GM20000 (cell line): ENCODE measurements at regions not wholly inside any gene's neighbourhood (a gene's known extent, or its start where the extent isn't known, plus 50 kb on each side); places are given as distances from the start of the nearest gene placed in this dataset.

Experiments
- DNase-seq: peaks from one replicate; pipeline ENCODE4 v3.0.0; 2012; ENCODE audit warnings: low spot score
- CTCF ChIP-seq: IDR thresholded peaks from 2 replicates; pipeline ENCODE4 v1.5.1; 2012; ENCODE audit warnings: mild to moderate bottlenecking, control low read depth; ENCODE audit errors: extremely low read depth, missing control alignments

- no peak for DNase-seq
- TF ChIP-seq CTCF, result no peak
Measured at GRCh38 chr11:112554586-112554985, 293.9 kb upstream of the PLET1 start.

- peak; percentile 38 for DNase-seq
Measured at GRCh38 chr11:112555491-112556364, 295.1 kb upstream of the PLET1 start.

GRCh38 chr11:112558691-112559090, 298.0 kb upstream of the PLET1 start:
- DNase-seq, result no peak
- no peak for TF ChIP-seq CTCF

More at GRCh38 chr11:112555491-112556364, 295.1 kb upstream of the PLET1 start:
- peak; percentile 65 for TF ChIP-seq CTCF

- DNase-seq, result no peak
- TF ChIP-seq CTCF, result no peak
Measured at GRCh38 chr11:112563808-112564207, 303.1 kb upstream of the PLET1 start.

DNA sequence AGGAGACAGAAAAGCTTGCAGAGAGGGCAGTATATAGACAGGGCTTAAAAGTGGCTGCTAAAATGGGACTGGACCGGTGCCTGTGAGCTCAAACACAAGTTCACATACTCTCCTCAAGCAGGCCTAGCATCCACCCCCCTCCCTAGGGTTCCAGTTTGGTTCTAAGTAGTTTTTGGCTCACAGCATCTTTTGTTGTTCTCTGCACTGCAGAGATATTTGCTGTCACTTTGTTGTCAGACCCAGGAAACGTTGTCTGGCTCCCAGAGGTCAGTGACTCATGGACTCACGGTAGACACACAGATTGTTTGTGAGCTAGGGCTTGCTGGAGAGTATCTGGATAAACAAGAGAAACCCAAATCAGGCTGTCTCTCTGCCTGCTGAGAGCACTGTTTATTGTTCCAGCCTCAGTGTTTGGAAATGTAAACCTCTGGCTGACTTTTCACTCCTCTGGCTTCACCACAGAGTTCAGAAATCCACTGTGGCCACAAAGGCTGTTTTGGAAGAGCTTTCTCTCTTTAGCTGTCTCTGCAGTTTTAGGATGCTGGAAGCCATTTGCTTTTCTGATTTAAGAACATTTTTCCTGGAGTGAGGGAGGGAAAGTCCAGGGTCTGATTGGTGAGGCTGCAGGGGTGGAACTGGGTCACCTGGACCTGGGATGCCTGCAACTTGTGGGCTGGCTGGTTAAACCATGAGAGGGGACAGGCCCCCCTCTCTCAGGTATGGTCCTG, 303.7 kb upstream of the PLET1 start:
- TF ChIP-seq CTCF, result no peak
- no peak for DNase-seq

GRCh38 chr11:112565551-112565950, 304.9 kb upstream of the PLET1 start:
- no peak for TF ChIP-seq CTCF
- DNase-seq, result no peak

- no peak for TF ChIP-seq CTCF
- no peak for DNase-seq
Measured at GRCh38 chr11:112566124-112566523, 305.5 kb upstream of the PLET1 start.
